ENCODE measurements at regions not wholly inside any gene's neighbourhood (a gene's known extent, or its start where the extent isn't known, plus 50 kb on each side); places are given as distances from the start of the nearest gene placed in this dataset.

DNA sequence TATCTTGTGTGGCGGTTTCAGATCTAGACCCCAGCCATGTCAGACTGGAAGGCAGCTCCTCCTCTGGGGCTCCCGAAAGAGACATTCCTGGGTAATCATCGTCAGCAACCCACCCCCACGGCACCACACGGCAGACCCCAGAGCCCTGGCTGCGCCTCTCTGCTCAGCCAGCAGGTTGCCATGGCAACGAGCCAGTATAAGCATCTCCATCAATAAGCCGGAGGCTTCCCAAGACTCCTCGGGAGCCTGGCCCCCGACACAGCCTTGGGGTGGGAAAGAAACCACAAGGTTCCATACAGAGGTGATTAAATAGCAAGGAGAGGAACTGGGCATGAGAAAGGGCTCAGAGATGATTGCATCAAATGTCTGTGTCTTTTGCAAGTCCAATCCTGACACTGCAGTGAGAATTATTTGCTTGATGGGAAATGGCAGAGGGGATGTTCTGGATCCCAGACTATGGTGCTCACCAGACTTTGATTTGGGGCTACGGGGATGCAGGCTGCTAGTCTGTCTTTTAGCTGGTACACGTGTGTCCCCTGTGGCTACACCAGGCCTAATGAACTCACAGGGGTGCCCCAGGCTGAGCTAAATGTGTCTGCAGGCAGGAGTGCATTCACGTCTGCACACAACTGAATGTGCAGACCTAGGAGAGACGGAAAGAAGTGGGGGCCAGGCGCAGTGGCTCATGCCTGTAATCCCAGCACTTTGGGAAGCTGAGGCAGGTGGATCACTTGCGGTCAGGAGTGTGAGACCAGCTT lies 320.5 kb upstream of the TNRC6C start:
- DNase-seq: no peak

DNA sequence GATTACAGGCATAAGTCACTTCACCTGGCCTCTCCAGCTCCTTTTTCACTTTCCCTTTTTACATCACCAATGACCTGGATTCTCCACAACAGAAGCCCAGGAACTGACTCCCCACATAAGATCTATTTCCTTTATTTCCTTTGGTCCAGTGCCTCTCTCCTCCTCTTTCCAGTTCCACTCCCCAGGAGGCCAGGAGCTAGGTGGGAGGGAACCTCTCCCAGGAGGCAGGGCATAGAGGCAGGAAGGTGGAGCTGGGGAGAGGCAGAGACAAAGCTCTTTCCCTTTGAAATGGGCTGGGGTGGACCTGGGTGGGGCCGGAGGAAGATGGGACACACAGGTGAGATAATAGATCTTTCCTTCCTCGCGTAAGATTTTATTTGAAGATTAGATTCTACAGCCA lies 318.3 kb upstream of the TNRC6C start:
- no peak for DNase-seq

DNA sequence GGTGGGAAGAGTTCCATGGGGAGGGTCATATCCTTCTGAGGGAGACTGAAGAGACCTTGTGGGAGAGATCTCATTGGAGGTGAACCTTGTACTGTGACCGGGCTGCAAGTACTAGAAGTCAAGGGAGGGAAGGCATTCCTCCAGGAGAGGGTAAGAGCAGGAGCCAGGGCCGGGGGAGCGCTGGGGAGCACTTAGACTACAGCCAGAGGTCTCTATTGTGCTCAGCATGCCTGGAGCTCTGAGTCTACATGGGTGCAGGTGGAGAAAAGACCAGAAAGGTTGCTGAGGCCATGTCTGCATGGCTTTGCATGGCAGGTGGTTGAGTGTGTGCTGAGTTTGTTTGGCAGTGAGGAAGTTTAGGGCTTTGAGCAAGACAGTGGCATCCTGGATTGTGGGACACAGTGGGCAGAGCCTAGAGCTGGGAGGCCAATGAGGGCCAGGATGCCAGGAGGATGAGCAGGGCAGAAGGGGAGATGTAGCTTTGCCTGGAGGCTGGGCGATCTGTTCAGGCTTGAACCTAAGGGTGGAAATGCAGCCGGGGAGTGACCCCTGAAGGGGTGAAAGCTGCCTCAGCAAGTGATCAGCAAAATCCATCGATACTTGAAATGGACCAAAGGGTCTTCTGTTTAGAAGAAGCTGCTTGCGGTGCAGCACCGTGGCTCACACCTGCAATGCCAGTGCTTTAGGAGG lies 317.4 kb upstream of the TNRC6C start:
- no peak for DNase-seq

DNA sequence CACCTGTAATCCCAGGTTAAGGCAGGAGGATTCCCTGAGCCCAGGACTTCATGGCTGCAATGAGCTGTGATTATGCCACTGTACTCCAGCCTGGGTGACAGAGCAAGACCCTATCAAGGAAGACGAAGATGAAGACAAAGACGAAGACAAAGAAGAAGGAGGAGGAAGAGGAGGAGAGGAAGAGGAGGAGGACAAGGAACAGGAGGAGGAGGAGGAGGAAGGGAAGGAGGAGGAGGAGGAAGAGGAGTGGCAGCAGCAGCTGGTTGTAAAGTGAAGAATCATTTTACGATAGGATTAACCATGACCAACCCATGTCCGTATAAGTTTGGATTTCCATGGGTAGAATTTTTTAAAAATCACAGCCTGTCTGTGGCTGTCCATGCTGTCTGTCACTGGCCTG lies 316.8 kb upstream of the TNRC6C start:
- no peak for DNase-seq

DNA sequence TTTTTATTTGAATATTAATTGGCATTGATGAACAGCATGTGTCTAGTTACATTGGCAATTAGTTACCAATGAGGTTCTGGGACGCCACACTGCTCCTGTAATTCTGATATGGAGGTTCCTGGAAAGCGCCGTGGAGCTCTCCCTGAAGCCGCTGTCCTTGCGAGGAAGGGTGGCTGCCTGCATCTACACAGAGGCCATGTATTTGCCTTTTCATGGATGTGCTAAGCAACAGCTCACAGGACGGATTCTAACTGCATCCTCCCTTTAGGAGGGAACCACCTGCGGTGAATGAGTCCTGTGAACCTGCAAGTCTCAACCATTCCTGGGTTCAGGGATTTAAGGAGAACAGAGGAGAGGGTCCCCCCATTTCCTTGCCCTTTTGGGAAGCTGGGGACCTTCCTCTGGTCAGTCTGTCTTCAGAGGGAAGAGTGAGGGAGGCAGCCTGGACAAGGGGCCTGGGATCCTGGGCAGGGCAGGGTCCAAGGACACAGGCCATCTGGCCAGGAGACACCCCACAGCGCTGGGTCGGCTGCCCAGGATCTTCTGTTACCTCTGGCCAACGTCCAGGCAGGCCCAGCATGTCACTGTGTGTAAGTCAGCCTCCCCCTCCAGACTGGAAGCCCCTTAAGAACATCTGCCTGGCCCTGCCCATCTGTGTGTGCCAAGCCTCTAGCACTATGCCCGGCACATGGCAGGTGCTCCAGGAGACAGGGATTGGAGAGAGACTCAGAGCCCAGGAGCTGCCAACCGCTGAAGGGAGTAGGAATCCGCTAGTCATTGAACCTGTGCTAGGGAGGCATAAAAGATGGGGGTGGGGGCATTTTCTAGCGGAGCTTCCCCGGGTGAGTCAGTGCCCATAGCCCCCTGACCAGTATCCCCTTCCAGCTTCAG lies 314.1 kb upstream of the TNRC6C start:
- peak; percentile 67 to 75 for DNase-seq

DNA sequence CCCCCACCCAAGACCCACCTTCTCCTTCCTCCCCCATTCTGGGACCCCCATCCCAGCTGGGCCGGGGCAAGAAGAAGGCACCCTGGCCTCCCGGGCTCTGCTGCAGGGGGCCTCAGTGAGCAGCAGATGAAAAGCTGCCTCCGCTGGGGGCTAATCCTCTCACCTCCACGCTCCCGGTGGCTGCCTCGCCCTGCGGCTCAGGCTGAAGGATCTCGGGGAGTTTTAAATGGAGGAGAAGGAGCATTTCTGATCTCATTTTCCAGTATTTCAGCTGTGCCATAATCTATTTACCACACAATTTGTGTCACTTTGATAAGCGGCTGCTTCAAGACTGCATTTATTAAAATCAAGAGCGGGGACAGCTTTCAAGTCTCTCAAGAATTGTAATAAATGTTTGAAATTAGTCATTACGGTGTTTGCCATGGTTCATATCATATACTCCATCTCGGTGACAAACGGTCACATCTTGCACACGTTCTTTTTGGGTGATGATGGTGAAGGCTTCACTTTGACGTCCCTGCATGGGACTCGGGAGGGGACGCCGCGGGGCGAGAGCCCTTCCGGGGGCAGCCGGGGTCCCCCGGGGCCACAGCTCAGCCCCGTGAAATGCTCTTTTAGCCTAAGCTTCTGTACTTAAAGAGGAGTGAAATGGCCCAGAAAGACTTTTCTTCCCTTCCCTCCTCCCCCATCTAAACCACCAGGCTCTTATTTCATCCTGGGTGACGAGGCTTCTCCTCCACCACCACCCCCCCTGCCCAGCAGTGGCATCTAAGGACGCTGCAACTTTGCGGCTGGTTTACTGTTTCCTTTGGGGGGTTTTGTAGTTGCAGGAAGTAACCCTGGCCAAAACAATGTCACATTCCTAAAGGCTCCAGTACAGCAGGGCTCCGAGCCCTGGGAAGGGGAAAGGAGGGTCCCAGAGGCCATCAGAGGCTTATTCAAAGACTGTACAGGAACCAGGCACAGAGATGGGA lies 313.1 kb upstream of the TNRC6C start:
- DNase-seq: peak in 1 of 2 experiments; percentile 38

DNA sequence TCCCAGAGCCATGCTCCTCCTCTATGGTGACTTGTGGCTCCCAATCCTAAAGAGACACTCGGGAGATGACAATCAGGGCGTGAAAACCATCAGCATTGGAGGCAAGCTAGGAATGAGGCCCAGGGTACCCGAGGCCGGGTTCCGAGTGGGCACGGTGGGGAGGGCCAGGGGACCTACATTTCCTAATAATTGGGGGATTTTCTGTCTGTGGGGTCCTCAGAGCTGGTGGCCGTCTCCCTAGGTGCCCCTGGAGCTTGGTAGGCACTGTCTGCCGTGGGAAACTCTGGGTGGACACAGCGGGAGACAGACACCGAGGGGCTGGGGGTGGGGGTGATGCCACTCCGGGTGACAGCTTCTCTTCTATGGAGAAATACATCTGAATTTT lies 312.5 kb upstream of the TNRC6C start:
- no peak for DNase-seq

DNA sequence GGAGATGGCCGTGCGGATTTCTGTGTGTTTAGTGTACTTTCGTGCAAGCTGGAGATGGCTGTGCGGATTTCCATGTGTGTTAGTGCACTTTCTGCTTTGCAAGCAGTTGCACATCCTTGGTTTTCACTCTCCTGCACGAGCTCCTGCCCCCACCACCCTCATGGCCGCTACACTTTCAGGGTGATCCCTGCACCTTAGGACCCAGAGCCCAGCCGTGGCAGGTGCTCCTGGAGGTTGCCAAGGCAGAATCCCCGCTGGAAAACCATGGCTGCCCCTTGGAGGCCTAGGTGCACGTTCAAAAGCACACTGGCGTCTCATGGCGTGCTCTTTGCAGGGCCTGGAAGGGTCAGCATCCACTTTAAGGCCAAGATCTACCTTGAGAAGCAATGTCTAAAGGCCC lies 311.0 kb upstream of the TNRC6C start:
- DNase-seq: no peak

DNA sequence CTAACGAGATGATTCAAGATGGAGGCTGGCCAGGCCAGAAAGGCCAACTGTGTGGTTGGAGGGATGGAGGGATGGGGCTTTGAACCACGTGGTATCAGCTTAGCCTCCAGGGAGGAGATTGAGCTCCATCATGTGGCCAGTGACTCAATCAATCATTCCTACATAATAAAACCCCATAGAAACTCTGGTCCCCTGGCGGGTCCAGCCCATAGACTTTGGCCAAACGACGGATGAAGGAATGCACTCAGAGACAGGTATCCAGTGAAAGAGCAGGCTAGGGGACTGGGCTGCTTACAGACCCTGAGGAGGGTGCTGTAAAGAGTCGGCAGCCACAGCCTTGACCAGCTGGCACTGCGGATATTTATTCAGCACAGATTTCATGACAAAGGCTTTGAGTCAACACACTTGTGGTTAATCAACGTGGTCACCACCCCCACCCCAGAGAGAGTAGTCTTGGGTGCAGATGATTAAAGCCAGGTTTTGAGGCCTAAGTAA lies 308.7 kb upstream of the TNRC6C start:
- DNase-seq: no peak

DNA sequence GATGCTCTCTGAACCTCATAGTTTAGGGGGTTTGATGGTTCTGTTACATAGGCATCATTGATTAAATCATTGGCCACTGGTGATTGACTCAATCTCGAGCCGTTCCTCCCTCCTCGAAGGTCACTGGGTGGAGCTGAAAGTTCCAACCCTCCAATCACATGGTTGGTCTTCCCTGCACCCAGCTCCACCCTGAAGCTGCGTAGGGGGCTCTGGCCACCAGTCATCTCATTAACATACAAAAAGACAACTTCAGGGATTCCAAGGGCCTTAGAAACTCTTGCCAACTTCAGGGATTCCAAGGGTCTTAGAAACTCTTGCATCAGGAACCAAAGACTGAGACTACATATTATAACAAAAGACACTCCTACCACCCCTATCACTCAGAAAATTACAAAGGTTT lies 306.5 kb upstream of the TNRC6C start:
- no peak for DNase-seq

DNA sequence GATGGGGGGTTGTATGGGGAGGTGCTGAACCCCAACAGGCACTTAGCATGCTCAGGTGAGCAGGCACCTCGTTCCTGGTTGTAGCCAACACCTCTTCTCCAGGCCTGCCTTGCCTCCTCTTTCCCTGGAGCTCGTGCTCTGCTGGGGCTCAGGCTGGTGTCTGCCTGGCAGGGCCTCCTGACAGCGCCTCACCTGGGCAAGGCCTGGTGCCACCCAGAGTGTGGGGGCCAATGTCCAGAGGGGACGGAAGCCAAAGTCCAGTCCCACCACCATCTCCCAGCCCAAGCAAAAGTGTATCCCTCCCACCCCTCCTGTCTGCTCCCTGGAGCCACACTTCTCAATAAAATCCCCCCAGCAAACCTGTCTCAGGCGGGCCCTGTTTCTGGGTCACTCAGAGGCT lies 304.2 kb upstream of the TNRC6C start:
- no peak for DNase-seq

DNA sequence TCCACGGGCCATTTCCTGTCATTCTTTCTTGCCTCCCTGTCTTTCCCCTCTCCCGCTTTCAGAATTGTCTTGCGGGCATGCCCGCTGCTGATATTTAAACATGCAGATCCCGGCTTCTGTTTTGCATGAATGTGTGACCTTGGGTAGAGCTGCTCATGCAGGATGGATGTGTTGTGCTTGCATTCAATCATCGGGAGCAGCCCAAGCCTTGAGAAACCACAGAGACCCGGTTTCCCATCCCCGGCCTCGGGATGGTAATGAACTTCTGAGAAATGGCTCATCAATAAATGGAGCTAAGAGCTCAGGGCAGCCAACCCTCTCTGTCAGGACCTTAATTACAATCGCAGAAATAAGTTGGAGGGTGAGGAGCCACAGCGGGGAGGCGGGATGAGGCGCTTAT lies 303.7 kb upstream of the TNRC6C start:
- no peak for DNase-seq

DNA sequence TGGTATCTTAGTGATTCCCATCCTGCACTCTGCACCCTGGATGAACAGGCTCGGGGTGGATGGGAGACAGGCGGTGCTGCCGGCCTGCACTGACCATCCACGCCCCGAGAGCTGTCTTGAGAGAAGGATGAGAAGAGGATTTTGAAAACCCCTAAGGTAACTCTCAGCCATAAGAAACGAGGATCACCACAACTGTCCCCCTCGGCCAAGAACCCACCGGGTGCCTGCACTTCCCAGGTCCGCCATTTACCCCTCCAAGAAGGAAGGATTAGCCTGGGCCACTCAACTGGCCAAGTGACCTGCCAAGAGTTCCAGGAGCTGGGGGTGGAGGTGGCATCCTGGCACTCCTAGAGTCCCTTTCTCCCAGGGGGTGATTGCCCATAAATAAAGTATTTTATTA lies 302.4 kb upstream of the TNRC6C start:
- no peak for DNase-seq

DNA sequence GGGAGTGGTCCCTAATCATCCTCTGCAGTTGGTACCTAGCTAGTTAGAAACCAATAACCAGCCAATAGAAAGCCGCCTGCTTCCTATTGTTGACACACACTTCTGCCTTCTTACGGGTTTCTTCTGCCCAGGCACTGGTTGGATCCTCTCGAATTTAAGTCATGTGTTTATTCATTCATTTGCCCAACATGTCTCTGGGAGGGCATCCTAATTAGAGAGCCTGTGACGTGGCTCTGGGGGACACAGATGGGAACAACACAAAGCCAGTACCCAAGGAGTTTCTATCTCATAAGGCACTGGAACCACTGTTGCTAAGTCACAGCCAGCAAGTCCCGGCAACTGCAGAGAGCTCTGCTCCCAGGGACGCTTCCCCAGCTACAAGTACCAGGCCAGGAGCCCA lies 300.7 kb upstream of the TNRC6C start:
- peak in 1 of 2 experiments; percentile 21 for DNase-seq

DNA sequence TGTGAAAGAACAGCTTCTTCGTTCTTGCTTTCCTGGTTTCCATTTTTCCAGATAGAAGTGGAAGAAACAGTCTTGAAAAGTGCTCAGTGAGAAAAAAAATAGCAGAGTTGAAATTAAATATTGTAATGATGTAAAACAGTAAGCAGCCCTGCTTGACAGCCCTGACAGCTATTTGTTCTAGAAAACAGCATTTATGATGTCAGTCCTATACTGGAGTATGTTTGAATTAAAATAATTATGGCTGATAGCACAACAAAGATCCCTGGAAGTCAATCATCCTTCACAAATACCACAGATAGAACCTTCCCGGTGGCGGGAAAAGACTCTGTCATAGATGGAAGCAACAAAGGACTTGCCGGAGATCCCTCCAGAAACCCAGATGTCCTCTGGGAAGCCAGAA lies 298.0 kb upstream of the TNRC6C start:
- no peak for DNase-seq

DNA sequence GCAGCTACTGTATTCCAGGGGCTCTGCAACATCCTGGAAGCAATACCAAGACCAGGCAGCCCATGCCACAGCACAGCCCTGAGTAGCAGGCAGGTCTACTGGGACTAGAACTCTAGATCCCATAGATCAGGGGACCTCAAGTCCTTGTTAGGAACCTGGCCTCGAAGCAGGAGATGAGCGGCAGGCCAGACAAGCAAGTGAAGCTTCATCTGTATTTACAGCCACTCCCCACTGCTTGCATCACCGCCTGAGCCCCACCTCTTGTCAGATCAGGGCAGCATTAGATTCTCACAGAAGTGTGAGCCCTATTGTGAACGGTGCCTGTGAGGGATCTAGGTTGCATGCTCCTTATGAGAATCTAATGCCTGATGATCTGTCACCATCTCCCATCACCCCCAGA lies 295.7 kb upstream of the TNRC6C start:
- no peak for DNase-seq

DNA sequence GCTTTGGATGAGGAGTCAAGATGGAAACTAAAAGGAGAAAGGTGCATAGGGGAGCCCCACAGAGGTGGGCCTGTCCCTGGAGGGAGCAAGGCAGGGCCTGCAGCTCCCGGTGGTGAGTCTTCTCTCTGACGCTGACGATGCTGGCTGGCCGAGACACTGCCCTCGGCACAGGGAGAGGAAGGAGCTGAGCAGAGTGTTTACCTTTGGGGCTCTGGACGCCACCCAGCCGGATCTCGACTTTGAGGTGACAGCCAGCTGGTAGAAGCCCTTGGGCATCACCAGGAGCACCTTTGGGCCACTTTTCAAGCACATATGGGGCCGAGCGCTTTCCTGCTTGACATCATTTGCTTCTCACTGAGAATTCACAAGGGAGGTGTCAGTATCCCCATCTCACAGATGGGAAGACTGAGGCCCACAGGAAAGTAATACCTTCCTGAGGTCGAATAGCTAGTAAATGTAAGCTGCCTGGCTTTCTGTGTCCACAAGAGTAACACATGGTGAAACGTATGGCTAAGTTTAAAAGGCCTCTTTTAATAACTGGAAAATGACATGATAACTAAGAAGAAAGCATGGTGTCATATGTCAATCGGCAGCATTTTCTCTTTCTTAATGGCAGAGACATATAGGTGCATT lies 294.3 kb upstream of the TNRC6C start:
- no peak for DNase-seq

DNA sequence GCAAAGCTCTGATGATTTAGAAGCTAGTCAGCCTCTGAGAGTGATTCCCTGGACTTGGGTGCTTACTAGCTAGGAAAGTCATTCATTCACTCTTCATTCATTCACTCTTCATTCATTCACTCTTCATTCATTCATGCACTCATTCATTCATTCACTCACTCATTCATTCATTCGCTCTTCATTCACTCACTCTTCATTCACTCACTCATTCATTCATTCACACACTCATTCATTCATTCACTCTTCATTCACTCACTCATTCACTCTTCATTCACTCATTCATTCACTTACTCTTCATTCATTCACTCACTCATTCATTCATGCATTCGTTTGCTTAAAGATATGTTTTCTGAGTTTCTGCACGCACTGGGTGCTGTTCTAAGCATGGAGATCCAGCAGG lies 292.7 kb upstream of the TNRC6C start:
- DNase-seq: no peak

DNA sequence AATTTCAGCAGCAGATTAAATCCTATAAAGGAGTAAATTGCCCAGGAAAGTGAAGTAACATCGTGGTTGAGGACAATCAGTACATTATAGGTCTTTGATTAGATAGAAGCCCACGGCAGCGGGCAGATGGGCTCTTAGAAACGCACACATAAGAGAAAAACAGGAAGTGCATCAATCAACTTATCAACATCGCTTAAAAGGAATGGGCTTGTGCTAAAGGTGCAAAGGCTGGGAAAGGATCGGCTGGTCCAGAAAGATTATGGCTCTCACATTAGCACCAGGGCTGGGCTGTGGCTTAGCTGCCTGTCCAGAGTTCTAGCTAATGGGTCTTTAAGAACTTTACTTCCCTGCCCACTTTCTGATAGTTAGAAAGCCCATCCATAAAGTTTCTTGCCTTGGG lies 292.0 kb upstream of the TNRC6C start:
- no peak for DNase-seq

DNA sequence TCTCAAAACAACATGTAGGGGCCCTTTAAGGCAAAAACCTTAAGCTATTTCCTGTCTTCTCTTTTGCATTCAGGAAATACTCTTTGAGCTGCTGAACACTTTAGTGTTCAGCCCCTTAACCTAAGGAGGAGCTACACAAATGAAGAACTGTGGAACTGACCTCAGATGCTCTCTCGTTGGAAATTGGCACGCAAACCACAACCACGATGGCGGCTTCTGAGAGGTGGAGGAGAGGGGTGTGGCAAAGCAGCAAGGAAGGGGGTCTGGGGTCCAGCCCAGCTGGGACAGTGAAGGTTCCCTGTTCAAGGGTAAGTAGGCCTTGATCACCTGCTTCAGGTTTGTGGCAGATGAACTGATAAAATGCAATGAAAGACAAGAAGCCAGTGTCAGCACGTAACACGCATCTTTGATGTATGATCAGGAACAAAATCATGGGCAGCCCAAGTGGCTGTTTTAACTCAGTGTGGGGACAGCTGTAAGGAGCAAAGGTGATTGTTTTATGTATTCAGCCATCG lies 291.6 kb upstream of the TNRC6C start:
- DNase-seq: no peak

DNA sequence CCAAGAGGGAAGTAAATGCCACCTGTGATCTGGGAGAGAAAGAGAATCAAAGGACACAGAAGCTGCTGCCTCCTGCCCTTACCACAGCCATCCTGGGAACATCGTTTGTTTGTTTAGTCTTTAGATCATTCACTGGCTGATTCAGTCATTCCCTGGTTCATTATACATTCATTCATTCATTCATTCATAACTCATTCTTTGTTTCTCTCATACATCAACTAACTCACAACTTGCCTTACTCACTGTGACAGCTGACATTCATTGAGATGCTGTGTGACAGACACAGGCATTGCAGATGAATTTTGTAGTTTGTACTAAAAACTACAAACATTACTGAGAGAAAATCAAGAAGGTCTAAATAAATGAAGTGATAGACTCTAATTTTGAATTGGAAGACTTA lies 291.0 kb upstream of the TNRC6C start:
- no peak for DNase-seq

DNA sequence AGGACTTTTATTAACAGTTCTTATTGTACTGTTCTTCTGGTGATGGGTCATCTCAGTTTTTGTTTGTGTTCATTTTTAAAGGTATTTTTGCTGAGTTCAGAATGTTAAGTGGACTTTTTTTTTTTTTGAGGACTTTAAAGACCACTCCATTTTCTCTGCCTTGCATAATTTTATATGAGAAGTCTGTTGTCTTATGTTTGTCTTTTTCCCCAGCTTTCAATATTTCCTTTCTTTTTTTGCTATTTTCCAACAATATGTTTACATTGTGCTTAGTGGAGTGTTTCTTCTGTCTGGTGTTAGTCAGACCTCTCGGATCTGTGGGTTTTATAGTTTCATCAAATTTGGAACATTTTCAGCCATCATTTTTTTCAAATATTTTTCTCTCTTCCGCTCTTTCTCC lies 290.0 kb upstream of the TNRC6C start:
- DNase-seq: no peak
